ENCODE measurements at regions not wholly inside any gene's neighbourhood (a gene's known extent, or its start where the extent isn't known, plus 50 kb on each side); places are given as distances from the start of the nearest gene placed in this dataset.

- H3K27me3 Mint-ChIP-seq (ENCODE audit: low read depth), result peaks cover 38% of the 10 kb centered on the region
- no peak for ATAC-seq (replicated peaks in 1 of 2)
- no peak overlapping the region for H3K4me3 Mint-ChIP-seq
These were observed 53.8 kb upstream of the SNX2 start for GRCh38 chr5:122721127-122721526.

GRCh38 chr5:122722341-122722740 is 52.5 kb upstream of the SNX2 start:
- Mint-ChIP-seq H3K4me1 (ENCODE audit: low read depth) (peaks cover 10% of the 10 kb centered on the region), H3K36me3 (ENCODE audit: insufficient read depth in 2 of 2) (no peaks in the 10 kb centered on the region), H3K27ac (no peak overlapping the region), H3K4me3 (no peak overlapping the region), H3K27me3 (ENCODE audit: low read depth) (peaks cover 34% of the 10 kb centered on the region), H3K9me3 (peaks cover 0 to 2% of the 10 kb centered on the region in 2 donors)
- ATAC-seq (replicated peaks in 1 of 2), result no peak
- no peak for DNase-seq

More at GRCh38 chr5:122721127-122721526, 53.8 kb upstream of the SNX2 start:
- H3K9me3 Mint-ChIP-seq, result peaks cover 0 to 2% of the 10 kb centered on the region in 2 donors
- no peaks in the 10 kb centered on the region for H3K36me3 Mint-ChIP-seq (ENCODE audit: insufficient read depth in 2 of 2)
- H3K4me1 Mint-ChIP-seq (ENCODE audit: low read depth), result peaks cover 10% of the 10 kb centered on the region
- no peak for DNase-seq
- no peak overlapping the region for H3K27ac Mint-ChIP-seq

- ATAC-seq (replicated peaks in 1 of 2), result peak; percentile 82 to 93
- Mint-ChIP-seq H3K36me3 (ENCODE audit: insufficient read depth in 2 of 2) (no peaks in the 10 kb centered on the region), H3K4me1 (ENCODE audit: low read depth) (peaks cover 10% of the 10 kb centered on the region), H3K27me3 (ENCODE audit: low read depth) (peaks cover 40% of the 10 kb centered on the region), H3K27ac (no peak overlapping the region), H3K9me3 (peaks cover 0 to 3% of the 10 kb centered on the region in 2 donors), H3K4me3 (no peak overlapping the region)
- peak; percentile 5 to 24 for DNase-seq
These were observed 51.1 kb upstream of the SNX2 start for GRCh38 chr5:122723606-122724352.

Measured in activated T-cell treated with anti-CD3 and anti-CD28 coated beads, Interleukin-2, amount 50 U/mL, for 72 hours (primary cell).